Nephron (organoid): ENCODE measurements at regions not wholly inside any gene's neighbourhood (a gene's known extent, or its start where the extent isn't known, plus 50 kb on each side); places are given as distances from the start of the nearest gene placed in this dataset.
A peak's percentile ranks its signal among the peaks of the same experiment; 100 is the strongest.

ENCODE experiments used
- H3K27ac Mint-ChIP-seq, 3 experiments: 2 replicates each; pipeline ENCODE4 v1.8.0; 2020; ENCODE audit warnings: mixed read lengths in 3 of 3, mild to moderate bottlenecking in 2 of 3, moderate library complexity in 1 of 3
- H3K27me3 Mint-ChIP-seq: 2 replicates; pipeline ENCODE4 v1.8.0; 2021; ENCODE audit warnings: low read depth, mild to moderate bottlenecking, moderate library complexity, mixed read lengths
- H3K36me3 Mint-ChIP-seq: 2 replicates; pipeline ENCODE4 v1.8.0; 2020; ENCODE audit warnings: low read depth, mixed read lengths
- H3K4me1 Mint-ChIP-seq: 2 replicates; pipeline ENCODE4 v1.8.0; 2020; ENCODE audit warnings: mixed read lengths
- H3K4me3 Mint-ChIP-seq, 3 experiments: 2 replicates each; pipeline ENCODE4 v1.8.0; 2020; ENCODE audit warnings: mild to moderate bottlenecking in 3 of 3, mixed read lengths in 3 of 3, moderate library complexity in 2 of 3
- H3K9me3 Mint-ChIP-seq: 2 replicates; pipeline ENCODE4 v1.8.0; 2020; ENCODE audit warnings: mixed read lengths
- CTCF ChIP-seq, 3 experiments: fragments of 200-600 bp; sonication (generic); IDR thresholded peaks; one replicate each; pipeline ENCODE4 v1.5.0; 2021; ENCODE audit warnings: antibody characterized with exemption in 3 of 3; ENCODE audit not compliant: unreplicated experiment in 3 of 3

GRCh38 chr16:50475170-50475569 is 73.0 kb upstream of the NKD1 start:
- no peak for TF ChIP-seq CTCF (IDR thresholded peaks at IDR 0.05; ENCODE audit: unreplicated experiment in 3 of 3)
- Mint-ChIP-seq H3K27me3 (peaks cover 15% of the 10 kb centered on the region), H3K4me1 (peaks cover 12% of the 10 kb centered on the region), H3K27ac (no peak overlapping the region), H3K9me3 (peaks cover 3% of the 10 kb centered on the region), H3K4me3 (no peak overlapping the region), H3K36me3 (no peaks in the 10 kb centered on the region)

- H3K27ac Mint-ChIP-seq = no peak overlapping the region
- TF ChIP-seq CTCF (IDR thresholded peaks at IDR 0.05; ENCODE audit: unreplicated experiment in 3 of 3) = no peak
- H3K9me3 Mint-ChIP-seq = peaks cover 3% of the 10 kb centered on the region
- H3K36me3 Mint-ChIP-seq = no peaks in the 10 kb centered on the region
- H3K4me3 Mint-ChIP-seq = no peak overlapping the region
- peaks cover 22% of the 10 kb centered on the region for H3K4me1 Mint-ChIP-seq
- peaks cover 22% of the 10 kb centered on the region for H3K27me3 Mint-ChIP-seq
Observed at GRCh38 chr16:50474138-50474537, 74.1 kb upstream of the NKD1 start.

- no peak overlapping the region for H3K4me3 Mint-ChIP-seq
- peaks cover 29% of the 10 kb centered on the region for H3K4me1 Mint-ChIP-seq
- no peaks in the 10 kb centered on the region for H3K36me3 Mint-ChIP-seq
- H3K27ac Mint-ChIP-seq = no peak overlapping the region
- peaks cover 3% of the 10 kb centered on the region for H3K9me3 Mint-ChIP-seq
- TF ChIP-seq CTCF (IDR thresholded peaks at IDR 0.05; ENCODE audit: unreplicated experiment in 3 of 3) = no peak
- H3K27me3 Mint-ChIP-seq = peaks cover 24% of the 10 kb centered on the region
Observed at GRCh38 chr16:50473356-50473945, 74.7 kb upstream of the NKD1 start.

- no peak overlapping the region for H3K27ac Mint-ChIP-seq
- peaks cover 27% of the 10 kb centered on the region for H3K4me1 Mint-ChIP-seq
- no peak for TF ChIP-seq CTCF (IDR thresholded peaks at IDR 0.05; ENCODE audit: unreplicated experiment in 3 of 3)
- no peaks in the 10 kb centered on the region for H3K36me3 Mint-ChIP-seq
- peaks cover 28% of the 10 kb centered on the region for H3K27me3 Mint-ChIP-seq
- no peak overlapping the region for H3K4me3 Mint-ChIP-seq
- H3K9me3 Mint-ChIP-seq = peaks cover 3% of the 10 kb centered on the region
Observed at GRCh38 chr16:50472472-50472871, 75.7 kb upstream of the NKD1 start.

- H3K4me1 Mint-ChIP-seq = peaks cover 33% of the 10 kb centered on the region
- peaks cover 3% of the 10 kb centered on the region for H3K9me3 Mint-ChIP-seq
- H3K36me3 Mint-ChIP-seq = no peaks in the 10 kb centered on the region
- H3K27me3 Mint-ChIP-seq = peaks cover 33% of the 10 kb centered on the region
- H3K27ac Mint-ChIP-seq = no peak overlapping the region
- no peak for TF ChIP-seq CTCF (IDR thresholded peaks at IDR 0.05; ENCODE audit: unreplicated experiment in 3 of 3)
- no peak overlapping the region for H3K4me3 Mint-ChIP-seq
Observed at GRCh38 chr16:50470687-50471086, 77.5 kb upstream of the NKD1 start.

GRCh38 chr16:50469744-50470321 is 78.4 kb upstream of the NKD1 start:
- peak overlapping the region; percentile 39 to 58 (median 53) for H3K4me3 Mint-ChIP-seq
- no peak for TF ChIP-seq CTCF (IDR thresholded peaks at IDR 0.05; ENCODE audit: unreplicated experiment in 3 of 3)
- peaks cover 40% of the 10 kb centered on the region for H3K27me3 Mint-ChIP-seq
- peaks cover 3% of the 10 kb centered on the region for H3K9me3 Mint-ChIP-seq
- H3K27ac Mint-ChIP-seq = peak overlapping the region; percentile 22 to 61 (median 54)
- peaks cover 33% of the 10 kb centered on the region for H3K4me1 Mint-ChIP-seq
- no peaks in the 10 kb centered on the region for H3K36me3 Mint-ChIP-seq
